ENCODE measurements at regions not wholly inside any gene's neighbourhood (a gene's known extent, or its start where the extent isn't known, plus 50 kb on each side); places are given as distances from the start of the nearest gene placed in this dataset.

GRCh38 chr2:49737606-49738005 lies 583.3 kb upstream of the FSHR start:
- TF ChIP-seq POLR2AphosphoS5 (IDR thresholded peaks at IDR 0.05) (no peak), CTCF (IDR thresholded peaks at IDR 0.05) (no peak)
